NB4 (cell line): ENCODE measurements at regions not wholly inside any gene's neighbourhood (a gene's known extent, or its start where the extent isn't known, plus 50 kb on each side); places are given as distances from the start of the nearest gene placed in this dataset.

ENCODE experiments used
- POLR2A ChIP-seq: IDR thresholded peaks from 2 replicates; pipeline ENCODE4 v1.6.1; 2011; ENCODE audit warnings: mild to moderate bottlenecking; ENCODE audit not compliant: insufficient read length; ENCODE audit errors: extremely low read depth
- TF ChIP-seq, protein P1 (sequence below): IDR thresholded peaks from one replicate; pipeline ENCODE4 v1.5.1; 2012; ENCODE audit warnings: low read depth, low read length

DNA sequence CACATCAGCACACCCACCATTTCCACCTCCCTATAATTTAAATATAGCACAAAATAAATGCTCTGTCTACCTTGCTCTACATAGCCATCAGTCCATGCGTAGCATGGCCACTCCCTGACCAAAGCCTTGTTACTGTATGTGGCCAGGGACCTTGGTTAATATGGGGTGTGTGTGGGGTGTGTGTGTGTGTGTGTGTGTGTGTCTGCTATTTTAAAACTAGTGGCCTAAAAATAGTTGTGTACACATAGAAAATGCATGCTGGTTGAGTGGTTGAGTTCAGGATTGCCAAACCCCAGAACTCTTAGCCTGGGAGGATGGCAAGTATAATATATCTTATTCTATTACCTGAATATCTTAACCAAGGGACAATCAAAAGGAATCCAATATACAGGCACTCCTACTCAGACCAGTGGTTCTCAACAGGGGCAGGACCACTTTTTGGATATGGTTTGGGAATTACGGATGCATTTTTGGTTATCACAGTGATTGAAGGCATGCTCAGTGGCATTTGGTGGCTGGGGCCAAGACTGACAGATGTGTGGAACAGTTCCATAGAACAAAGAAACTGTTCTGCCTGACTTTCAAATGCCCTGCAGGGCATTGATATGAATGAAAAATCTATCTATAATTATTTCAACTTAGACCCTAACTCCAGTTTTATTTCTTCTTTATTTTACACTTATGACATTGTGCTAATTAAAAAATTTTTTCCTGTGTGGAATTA lies 72.3 kb upstream of the PSME4 start:
- TF ChIP-seq, protein P1, sequence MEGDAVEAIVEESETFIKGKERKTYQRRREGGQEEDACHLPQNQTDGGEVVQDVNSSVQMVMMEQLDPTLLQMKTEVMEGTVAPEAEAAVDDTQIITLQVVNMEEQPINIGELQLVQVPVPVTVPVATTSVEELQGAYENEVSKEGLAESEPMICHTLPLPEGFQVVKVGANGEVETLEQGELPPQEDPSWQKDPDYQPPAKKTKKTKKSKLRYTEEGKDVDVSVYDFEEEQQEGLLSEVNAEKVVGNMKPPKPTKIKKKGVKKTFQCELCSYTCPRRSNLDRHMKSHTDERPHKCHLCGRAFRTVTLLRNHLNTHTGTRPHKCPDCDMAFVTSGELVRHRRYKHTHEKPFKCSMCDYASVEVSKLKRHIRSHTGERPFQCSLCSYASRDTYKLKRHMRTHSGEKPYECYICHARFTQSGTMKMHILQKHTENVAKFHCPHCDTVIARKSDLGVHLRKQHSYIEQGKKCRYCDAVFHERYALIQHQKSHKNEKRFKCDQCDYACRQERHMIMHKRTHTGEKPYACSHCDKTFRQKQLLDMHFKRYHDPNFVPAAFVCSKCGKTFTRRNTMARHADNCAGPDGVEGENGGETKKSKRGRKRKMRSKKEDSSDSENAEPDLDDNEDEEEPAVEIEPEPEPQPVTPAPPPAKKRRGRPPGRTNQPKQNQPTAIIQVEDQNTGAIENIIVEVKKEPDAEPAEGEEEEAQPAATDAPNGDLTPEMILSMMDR = no peak
- no peak for TF ChIP-seq POLR2A
